Left renal pelvis (tissue), 4 donors: ENCODE measurements at regions not wholly inside any gene's neighbourhood (a gene's known extent, or its start where the extent isn't known, plus 50 kb on each side); places are given as distances from the start of the nearest gene placed in this dataset.

Experiments used
- DNase-seq, 4 donors: peaks; one replicate each; pipeline ENCODE4 v3.0.0-alpha.2; 2013; ENCODE audit warnings: low read depth in 4 of 4, low spot score in 3 of 4

GRCh38 chr1:38724160-38725131 is 135.1 kb downstream of the RRAGC start:
- DNase-seq: no peak

GRCh38 chr1:38721816-38722215 is 137.8 kb downstream of the RRAGC start:
- no peak for DNase-seq

- no peak for DNase-seq
These were observed 139.7 kb downstream of the RRAGC start for GRCh38 chr1:38719880-38720279.

GRCh38 chr1:38718031-38718430 is 141.5 kb downstream of the RRAGC start:
- DNase-seq: no peak

GRCh38 chr1:38716229-38716628 is 143.3 kb downstream of the RRAGC start:
- DNase-seq: no peak

GRCh38 chr1:38715415-38715814 is 144.2 kb downstream of the RRAGC start:
- DNase-seq: no peak

- no peak for DNase-seq
These were observed 147.5 kb downstream of the RRAGC start for GRCh38 chr1:38712046-38712445.

- no peak for DNase-seq
These were observed 150.8 kb downstream of the RRAGC start for GRCh38 chr1:38708701-38709258.

- no peak for DNase-seq
These were observed 158.5 kb downstream of the RRAGC start for GRCh38 chr1:38701088-38701487.

GRCh38 chr1:38700077-38700470 is 159.5 kb downstream of the RRAGC start:
- DNase-seq: no peak

GRCh38 chr1:38699330-38700076 is 160.1 kb downstream of the RRAGC start:
- DNase-seq: no peak

GRCh38 chr1:38697387-38697786 is 162.2 kb downstream of the RRAGC start:
- DNase-seq: no peak

- DNase-seq: no peak
These were observed 163.2 kb downstream of the RRAGC start for GRCh38 chr1:38696371-38696770.

- no peak for DNase-seq
These were observed 165.8 kb downstream of the RRAGC start for GRCh38 chr1:38693759-38694158.

- no peak for DNase-seq
These were observed 166.5 kb downstream of the RRAGC start for GRCh38 chr1:38693031-38693430.

- no peak for DNase-seq
These were observed 168.7 kb downstream of the RRAGC start for GRCh38 chr1:38690790-38691449.

- DNase-seq: no peak
These were observed 172.7 kb downstream of the RRAGC start for GRCh38 chr1:38686927-38687255.

- no peak for DNase-seq
These were observed 173.2 kb downstream of the RRAGC start for GRCh38 chr1:38686167-38686926.

- DNase-seq: no peak
These were observed 174.2 kb downstream of the RRAGC start for GRCh38 chr1:38685388-38685787.

GRCh38 chr1:38680801-38681510 is 178.6 kb downstream of the RRAGC start:
- peak; percentile 2 to 28 (median 18) for DNase-seq
